Natural killer cell treated with Interleukin-12 subunit alpha and Interleukin-12 subunit beta and Interleukin-15 and Interleukin-18, amount 100 ng/mL, for 72 hours (primary cell): ENCODE measurements at regions not wholly inside any gene's neighbourhood (a gene's known extent, or its start where the extent isn't known, plus 50 kb on each side); places are given as distances from the start of the nearest gene placed in this dataset.
A peak's percentile ranks its signal among the peaks of the same experiment; 100 is the strongest.

Experiments used
- ATAC-seq, 2 donors: fragments of 150-1000 bp; cut with Tn5 transposase in 1 of 2; sonication (Bioruptor Pico), chemical (Tn5 transposase) in 1 of 2; 2 replicates each; pipeline ENCODE4 v1.10.0; 2021
- DNase-seq: peaks from one replicate; pipeline ENCODE4 v3.0.0; 2022; ENCODE audit warnings: low spot score
- H3K27ac Mint-ChIP-seq, 2 donors: 1 replicate in 1 of 2; 2 replicates in 1 of 2; pipeline ENCODE4 v1.8.0; 2022; ENCODE audit warnings: mixed read lengths in 2 of 2, mild to moderate bottlenecking in 1 of 2, moderate library complexity in 1 of 2
- H3K27me3 Mint-ChIP-seq, 2 donors: 1 replicate in 1 of 2; 2 replicates in 1 of 2; pipeline ENCODE4 v1.8.0; 2022; ENCODE audit warnings: mixed read lengths in 2 of 2
- H3K36me3 Mint-ChIP-seq: one replicate; pipeline ENCODE4 v1.8.0; 2022; ENCODE audit warnings: mixed read lengths
- H3K4me1 Mint-ChIP-seq, 2 donors: 1 replicate in 1 of 2; 2 replicates in 1 of 2; pipeline ENCODE4 v1.8.0; 2022; ENCODE audit warnings: low read depth in 2 of 2, mixed read lengths in 2 of 2, mild to moderate bottlenecking in 1 of 2
- H3K4me3 Mint-ChIP-seq: one replicate; pipeline ENCODE4 v1.8.0; 2022; ENCODE audit warnings: mixed read lengths
- H3K9me3 Mint-ChIP-seq: 2 replicates; pipeline ENCODE4 v1.8.0; 2022; ENCODE audit warnings: mixed read lengths

DNA sequence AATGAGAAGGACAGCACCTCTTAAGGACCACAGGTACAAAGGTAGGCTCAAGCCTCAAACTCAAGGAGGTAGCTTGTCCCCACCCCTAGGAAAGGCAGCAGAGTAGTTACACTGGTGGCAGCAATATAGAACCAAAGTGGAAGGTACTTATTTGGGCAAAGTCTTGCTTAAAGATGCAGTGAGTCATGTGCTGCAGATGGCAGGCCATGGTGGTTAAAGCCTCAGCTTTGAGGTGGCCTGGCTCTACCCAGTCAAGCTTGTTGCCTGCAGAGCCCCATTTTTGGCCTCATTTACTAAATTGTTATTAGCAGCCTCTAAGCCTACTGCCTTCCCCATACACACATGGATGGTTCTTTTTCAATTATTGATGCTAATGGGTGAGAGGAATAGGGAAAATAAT is 146.0 kb downstream of the ELOVL4 start:
- Mint-ChIP-seq H3K9me3 (no peaks in the 10 kb centered on the region), H3K4me3 (no peak overlapping the region), H3K27me3 (peaks cover 4 to 12% of the 10 kb centered on the region in 2 donors), H3K4me1 (peaks cover 3 to 5% of the 10 kb centered on the region in 2 donors), H3K36me3 (no peaks in the 10 kb centered on the region), H3K27ac (no peak overlapping the region)
- ATAC-seq: no peak
- no peak for DNase-seq

DNA sequence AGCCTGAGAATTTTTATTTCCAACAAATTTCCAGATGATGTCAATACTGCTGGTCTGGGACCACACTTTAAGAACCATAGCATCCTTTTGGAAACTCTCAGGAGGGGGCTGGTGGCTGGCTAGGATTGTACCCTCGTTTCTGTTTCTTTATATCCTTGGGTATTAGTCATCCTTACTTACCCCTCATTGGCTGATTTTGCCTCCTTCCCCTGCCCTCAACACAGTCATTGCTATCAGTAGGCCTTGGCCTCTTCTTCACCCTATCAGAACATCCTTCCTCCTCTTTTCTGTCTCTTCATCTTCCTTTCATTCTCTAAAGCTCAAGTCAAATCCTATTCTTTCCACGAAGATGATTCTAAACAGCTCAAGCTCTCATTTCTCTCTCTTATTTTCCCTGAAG is 148.5 kb downstream of the ELOVL4 start:
- ATAC-seq (no peak), DNase-seq (no peak)
- Mint-ChIP-seq H3K27ac (no peak overlapping the region), H3K9me3 (no peaks in the 10 kb centered on the region), H3K27me3 (peaks cover 0 to 9% of the 10 kb centered on the region in 2 donors), H3K4me3 (no peak overlapping the region), H3K36me3 (no peaks in the 10 kb centered on the region), H3K4me1 (no peaks in the 10 kb centered on the region)

DNA sequence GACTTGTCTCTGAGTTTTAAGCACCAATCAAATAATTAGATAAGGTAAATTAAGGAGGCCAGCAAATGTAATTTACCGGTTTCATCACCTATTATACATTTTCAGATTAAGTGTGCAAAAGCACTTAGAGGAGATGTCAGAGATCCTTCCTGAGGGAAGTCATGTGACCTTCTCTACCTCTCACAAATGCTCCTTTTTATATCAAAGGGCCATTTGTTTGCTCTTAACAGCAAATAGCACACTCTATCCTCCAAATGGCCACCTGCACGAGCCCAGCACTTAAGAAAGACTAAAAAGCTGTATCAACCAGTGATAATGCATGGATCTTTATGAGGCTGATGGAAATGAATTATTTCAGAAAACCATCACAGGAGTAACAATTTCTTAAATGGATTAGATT is 149.4 kb downstream of the ELOVL4 start:
- Mint-ChIP-seq H3K27ac (no peak overlapping the region), H3K4me1 (peaks cover 0 to 2% of the 10 kb centered on the region in 2 donors), H3K36me3 (no peaks in the 10 kb centered on the region), H3K9me3 (no peaks in the 10 kb centered on the region), H3K27me3 (peaks cover 0 to 9% of the 10 kb centered on the region in 2 donors), H3K4me3 (no peak overlapping the region)
- no peak for DNase-seq
- ATAC-seq: no peak

DNA sequence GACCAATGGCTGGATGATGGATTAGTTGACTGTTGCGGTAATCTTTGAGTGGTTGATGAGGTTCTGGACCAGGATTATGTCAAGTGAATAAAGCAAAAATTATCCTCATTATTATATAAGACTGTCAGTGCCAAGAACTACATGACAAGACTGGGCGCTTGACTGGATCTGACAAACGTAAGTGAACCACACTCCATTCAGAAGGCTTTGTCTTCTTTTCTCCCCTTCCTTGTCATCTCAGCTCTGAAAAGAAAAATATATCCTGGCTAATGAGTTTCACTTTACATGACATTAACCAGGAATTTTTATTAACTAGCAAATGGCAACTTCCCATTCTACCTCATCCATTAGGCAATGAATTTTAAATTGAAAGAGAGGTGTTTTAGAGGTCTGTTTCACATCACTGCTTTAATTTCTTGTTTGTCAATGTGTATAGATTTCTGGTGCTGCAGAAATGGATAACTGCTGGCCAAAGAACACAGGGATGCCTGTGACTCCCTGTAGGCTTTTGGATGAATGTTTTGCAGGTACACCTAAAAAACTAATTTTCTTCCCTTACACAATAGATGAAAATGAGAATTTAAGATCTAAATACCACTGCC is 150.1 kb downstream of the ELOVL4 start:
- peaks cover 0 to 9% of the 10 kb centered on the region in 2 donors for H3K27me3 Mint-ChIP-seq
- peaks cover 0 to 4% of the 10 kb centered on the region in 2 donors for H3K4me1 Mint-ChIP-seq
- H3K4me3 Mint-ChIP-seq: no peak overlapping the region
- DNase-seq (no peak), ATAC-seq (no peak)
- H3K27ac Mint-ChIP-seq: no peak overlapping the region
- H3K36me3 Mint-ChIP-seq: no peaks in the 10 kb centered on the region
- no peaks in the 10 kb centered on the region for H3K9me3 Mint-ChIP-seq

DNA sequence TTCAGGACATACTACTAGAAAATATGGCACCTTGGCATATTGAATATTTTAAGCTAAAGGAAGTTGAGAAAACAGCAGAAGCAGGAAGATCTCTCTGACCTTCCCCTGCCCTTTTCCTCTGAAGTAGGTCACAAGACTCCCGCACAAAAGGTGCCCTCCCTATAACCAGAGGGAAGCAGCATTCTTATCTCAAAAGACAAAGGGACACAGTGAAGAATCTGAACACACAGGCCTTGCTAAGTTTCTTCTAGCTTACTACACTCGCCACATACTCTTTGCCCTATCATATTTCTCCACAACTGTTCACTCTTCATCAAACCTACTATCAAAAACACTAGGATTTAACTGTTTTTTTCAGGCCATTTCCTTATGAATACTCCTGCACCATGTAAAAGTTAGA is 151.2 kb downstream of the ELOVL4 start:
- no peak for DNase-seq
- ATAC-seq: no peak
- no peak overlapping the region for H3K4me3 Mint-ChIP-seq
- H3K36me3 Mint-ChIP-seq: no peaks in the 10 kb centered on the region
- no peak overlapping the region for H3K27ac Mint-ChIP-seq
- no peaks in the 10 kb centered on the region for H3K9me3 Mint-ChIP-seq
- H3K4me1 Mint-ChIP-seq: peaks cover 0 to 4% of the 10 kb centered on the region in 2 donors
- peaks cover 0 to 9% of the 10 kb centered on the region in 2 donors for H3K27me3 Mint-ChIP-seq

DNA sequence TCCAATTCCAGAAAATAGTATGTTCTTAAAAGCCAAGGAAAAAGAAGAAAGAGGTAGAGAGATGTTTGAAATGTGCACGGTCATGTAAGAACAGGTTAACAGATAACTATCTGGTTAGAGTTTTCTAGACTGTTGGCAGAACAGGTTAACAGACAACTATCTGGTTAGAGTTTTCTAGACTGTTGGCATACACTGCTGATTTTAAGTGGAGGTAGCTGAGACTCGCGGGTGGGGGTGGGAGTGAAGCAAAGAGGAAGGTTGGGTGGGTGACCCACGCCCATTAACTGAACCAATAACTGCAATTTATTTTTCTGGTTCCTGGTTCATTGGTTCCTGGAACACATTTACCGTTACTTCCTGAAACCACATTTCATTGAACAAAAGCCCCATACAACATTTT is 157.5 kb downstream of the ELOVL4 start:
- DNase-seq: no peak
- ATAC-seq: no peak
- H3K27me3 Mint-ChIP-seq: peaks cover 9 to 15% of the 10 kb centered on the region in 2 donors
- H3K27ac Mint-ChIP-seq: no peak overlapping the region
- H3K4me3 Mint-ChIP-seq: no peak overlapping the region
- no peaks in the 10 kb centered on the region for H3K9me3 Mint-ChIP-seq
- peaks cover 0 to 4% of the 10 kb centered on the region in 2 donors for H3K4me1 Mint-ChIP-seq
- no peaks in the 10 kb centered on the region for H3K36me3 Mint-ChIP-seq

DNA sequence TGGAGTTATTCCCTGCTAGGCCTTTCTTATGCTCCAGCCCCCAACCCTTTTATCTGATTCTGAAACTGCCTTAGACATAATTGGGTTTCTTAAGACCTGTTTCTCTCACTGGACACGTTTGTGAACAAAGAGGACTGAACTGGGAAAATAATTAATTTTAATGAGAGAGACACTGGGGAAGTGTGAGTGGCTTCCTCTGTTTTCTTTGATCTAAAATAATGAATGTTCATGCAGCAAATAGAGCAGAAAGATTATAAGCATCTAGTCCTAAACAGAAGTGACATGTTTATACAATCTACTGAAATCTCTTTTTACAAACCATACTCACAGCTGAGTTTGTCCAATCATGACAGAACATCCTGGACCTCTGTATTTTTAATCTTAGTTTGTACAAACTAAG is 157.6 kb downstream of the SH3BGRL2 start:
- DNase-seq (no peak), ATAC-seq (no peak)
- no peaks in the 10 kb centered on the region for H3K36me3 Mint-ChIP-seq
- no peak overlapping the region for H3K27ac Mint-ChIP-seq
- H3K4me3 Mint-ChIP-seq: no peak overlapping the region
- H3K9me3 Mint-ChIP-seq: no peaks in the 10 kb centered on the region
- H3K4me1 Mint-ChIP-seq: peaks cover 0 to 4% of the 10 kb centered on the region in 2 donors
- H3K27me3 Mint-ChIP-seq: peaks cover 9 to 16% of the 10 kb centered on the region in 2 donors

DNA sequence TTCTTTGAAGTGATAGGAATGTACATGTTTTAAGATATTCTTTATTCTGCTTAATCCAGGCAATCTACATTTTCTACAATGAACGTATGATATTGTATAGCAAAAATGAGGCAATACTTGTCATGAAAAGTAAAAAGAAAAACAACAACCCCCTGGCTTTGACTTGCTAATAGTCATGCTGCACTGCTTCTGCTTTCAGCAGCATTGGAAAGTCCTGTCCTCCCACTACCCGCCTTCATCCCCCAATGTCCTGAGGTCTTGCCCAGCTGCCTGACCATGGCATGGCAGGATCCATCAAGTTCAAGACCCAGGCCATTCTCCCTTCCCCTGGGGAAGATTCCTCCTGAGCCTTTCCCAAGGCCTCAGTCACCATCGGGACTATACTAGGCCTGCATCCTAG is 156.5 kb downstream of the SH3BGRL2 start:
- ATAC-seq (no peak), DNase-seq (no peak)
- peaks cover 9 to 16% of the 10 kb centered on the region in 2 donors for H3K27me3 Mint-ChIP-seq
- H3K9me3 Mint-ChIP-seq: no peaks in the 10 kb centered on the region
- H3K4me1 Mint-ChIP-seq: no peaks in the 10 kb centered on the region
- H3K27ac Mint-ChIP-seq: no peak overlapping the region
- no peaks in the 10 kb centered on the region for H3K36me3 Mint-ChIP-seq
- no peak overlapping the region for H3K4me3 Mint-ChIP-seq

DNA sequence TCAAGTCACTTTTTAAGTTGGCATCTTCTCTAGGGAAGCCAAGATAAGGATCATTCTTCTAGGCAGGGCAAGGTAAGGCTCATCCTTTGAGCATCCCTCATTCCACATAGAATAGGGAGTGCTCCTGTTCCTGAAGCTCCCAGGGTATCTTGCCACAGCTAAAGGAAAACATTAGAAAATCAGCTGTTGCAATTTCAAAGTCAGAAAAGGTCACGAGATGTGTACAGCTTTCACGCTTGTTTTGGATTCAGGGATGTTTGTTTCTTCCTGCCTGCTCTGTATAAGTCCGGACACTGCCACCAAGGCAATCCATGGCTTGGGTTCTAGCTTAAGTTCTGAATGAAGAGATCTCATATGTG is 153.2 kb downstream of the SH3BGRL2 start:
- DNase-seq (no peak), ATAC-seq (no peak)
- no peaks in the 10 kb centered on the region for H3K36me3 Mint-ChIP-seq
- H3K27ac Mint-ChIP-seq: no peak overlapping the region
- H3K9me3 Mint-ChIP-seq: no peaks in the 10 kb centered on the region
- H3K4me1 Mint-ChIP-seq: no peaks in the 10 kb centered on the region
- H3K4me3 Mint-ChIP-seq: no peak overlapping the region
- peaks cover 9 to 13% of the 10 kb centered on the region in 2 donors for H3K27me3 Mint-ChIP-seq

DNA sequence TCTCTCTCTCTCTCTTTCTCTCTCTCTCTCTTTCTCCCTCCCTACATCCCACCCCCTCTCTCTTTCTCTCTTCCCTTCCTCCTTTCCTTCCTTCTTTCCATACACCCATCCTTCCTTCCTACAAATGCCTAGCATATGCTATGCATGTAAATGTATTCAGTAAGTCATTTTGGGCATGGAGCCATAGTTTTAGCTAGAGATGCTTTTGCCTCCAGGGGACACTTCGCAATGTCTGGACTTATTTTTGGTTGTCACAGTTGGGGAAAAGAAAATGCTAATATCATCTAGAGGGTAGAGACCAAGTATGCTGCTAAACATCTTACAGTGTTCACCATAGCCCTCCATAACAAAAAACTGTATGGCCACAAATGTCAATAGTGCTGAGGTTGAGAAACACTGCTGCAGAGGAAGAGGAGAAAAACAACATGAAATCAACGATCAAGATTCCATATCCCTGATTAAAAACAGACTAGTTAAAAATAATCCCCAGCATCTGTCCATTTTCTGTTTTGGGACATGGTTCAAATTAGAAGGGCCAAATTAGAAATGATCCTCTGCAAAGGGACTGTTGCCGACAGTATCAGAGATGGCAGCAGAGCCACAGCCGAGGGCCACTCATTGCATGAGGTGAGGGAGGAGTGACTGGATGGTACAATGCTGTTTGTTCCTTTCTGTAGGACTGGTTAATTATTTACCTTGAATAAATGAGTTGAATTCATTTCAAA is 152.7 kb downstream of the SH3BGRL2 start:
- ATAC-seq (no peak), DNase-seq (no peak)
- Mint-ChIP-seq H3K36me3 (no peaks in the 10 kb centered on the region), H3K4me3 (no peak overlapping the region), H3K4me1 (no peaks in the 10 kb centered on the region), H3K9me3 (no peaks in the 10 kb centered on the region), H3K27ac (no peak overlapping the region), H3K27me3 (peaks cover 9 to 13% of the 10 kb centered on the region in 2 donors)

DNA sequence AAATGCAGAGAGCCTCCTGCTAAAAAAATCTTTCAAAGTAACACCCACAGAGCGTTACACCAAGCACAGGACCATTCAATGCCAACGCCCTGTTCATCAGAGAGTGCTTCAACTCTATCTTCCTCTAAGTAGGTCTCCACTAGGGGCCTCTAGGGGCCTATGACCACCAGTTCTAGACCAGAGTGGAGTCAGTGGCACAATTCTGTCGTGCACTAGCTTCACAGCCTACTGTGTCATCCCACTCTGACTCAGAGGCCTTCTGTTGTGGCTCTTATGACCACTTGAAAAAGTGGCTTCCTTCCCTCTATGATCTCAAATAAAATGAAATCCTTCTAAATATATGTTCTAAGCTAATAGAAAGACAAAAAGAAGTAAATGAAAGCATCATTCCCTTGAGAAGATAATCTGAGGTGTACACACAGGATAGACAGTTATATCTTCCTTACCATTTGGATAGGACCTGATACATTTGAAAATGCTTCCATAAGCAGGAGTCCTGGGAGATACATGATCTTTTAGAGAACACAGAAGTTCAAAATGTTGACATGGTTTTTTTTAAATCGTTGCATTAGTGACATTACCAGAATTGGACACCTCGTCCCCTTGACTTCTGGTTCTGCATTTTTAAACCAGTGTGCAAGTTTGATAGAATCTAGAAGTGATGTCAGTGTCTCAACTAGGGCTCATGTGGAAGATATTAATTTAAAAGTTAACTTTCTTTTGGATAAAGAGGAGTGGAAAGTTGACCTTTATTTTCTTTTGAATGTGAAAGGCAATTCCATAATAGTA is 151.9 kb downstream of the SH3BGRL2 start:
- ATAC-seq: peak in 1 of 2 donors; percentile 67
- no peak for DNase-seq
- peaks cover 9 to 13% of the 10 kb centered on the region in 2 donors for H3K27me3 Mint-ChIP-seq
- H3K27ac Mint-ChIP-seq: no peak overlapping the region
- H3K4me3 Mint-ChIP-seq: no peak overlapping the region
- H3K4me1 Mint-ChIP-seq: peaks cover under 1 to 1% of the 10 kb centered on the region in 2 donors
- H3K36me3 Mint-ChIP-seq: no peaks in the 10 kb centered on the region
- H3K9me3 Mint-ChIP-seq: no peaks in the 10 kb centered on the region

DNA sequence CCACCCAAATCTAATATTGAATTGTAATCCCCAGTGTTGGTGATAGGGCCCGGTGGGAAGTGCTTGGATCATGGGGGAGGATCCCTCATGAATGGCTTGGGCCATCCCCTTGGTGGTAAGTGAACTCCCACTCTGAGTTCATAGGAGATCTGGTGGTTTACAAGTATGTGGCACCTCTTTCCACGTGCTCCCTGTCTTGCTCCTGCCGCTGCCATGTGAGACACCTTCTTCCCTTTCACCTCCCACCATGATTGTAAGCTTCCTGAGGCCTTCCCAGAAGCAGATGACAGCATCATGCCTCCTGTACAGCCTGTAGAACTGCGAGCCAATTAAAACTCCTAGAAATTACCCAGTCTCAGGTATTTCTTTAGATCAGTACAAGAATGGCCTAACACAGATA is 150.8 kb downstream of the SH3BGRL2 start:
- Mint-ChIP-seq H3K4me3 (no peak overlapping the region), H3K36me3 (no peaks in the 10 kb centered on the region), H3K4me1 (peaks cover 7 to 9% of the 10 kb centered on the region in 2 donors), H3K9me3 (no peaks in the 10 kb centered on the region), H3K27ac (no peak overlapping the region), H3K27me3 (peaks cover 11% of the 10 kb centered on the region in 2 donors)
- no peak for ATAC-seq
- no peak for DNase-seq

DNA sequence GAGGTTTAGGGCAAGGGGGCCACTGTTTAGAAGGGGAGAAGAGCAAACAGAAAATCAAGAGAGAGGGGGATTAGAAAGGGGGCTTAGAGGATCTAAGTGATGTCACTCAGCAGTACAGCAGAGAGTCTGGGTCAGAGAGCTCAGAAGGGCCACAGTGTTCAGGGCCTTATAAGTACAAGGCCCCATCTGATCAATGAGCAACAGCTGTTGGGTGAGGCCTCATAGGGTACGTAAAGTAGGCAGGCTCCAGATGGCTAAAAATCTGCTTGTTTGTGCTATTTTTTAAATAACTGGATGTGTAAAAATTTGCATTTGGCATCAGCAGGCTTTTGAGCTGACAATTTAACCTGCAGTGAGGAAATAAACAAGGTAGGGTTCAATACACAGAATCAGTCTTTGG is 149.8 kb downstream of the SH3BGRL2 start:
- H3K27me3 Mint-ChIP-seq: peaks cover 15 to 20% of the 10 kb centered on the region in 2 donors
- DNase-seq (no peak), ATAC-seq (no peak)
- H3K4me3 Mint-ChIP-seq: no peak overlapping the region
- no peak overlapping the region for H3K27ac Mint-ChIP-seq
- no peaks in the 10 kb centered on the region for H3K9me3 Mint-ChIP-seq
- no peaks in the 10 kb centered on the region for H3K36me3 Mint-ChIP-seq
- H3K4me1 Mint-ChIP-seq: peaks cover 7 to 9% of the 10 kb centered on the region in 2 donors

DNA sequence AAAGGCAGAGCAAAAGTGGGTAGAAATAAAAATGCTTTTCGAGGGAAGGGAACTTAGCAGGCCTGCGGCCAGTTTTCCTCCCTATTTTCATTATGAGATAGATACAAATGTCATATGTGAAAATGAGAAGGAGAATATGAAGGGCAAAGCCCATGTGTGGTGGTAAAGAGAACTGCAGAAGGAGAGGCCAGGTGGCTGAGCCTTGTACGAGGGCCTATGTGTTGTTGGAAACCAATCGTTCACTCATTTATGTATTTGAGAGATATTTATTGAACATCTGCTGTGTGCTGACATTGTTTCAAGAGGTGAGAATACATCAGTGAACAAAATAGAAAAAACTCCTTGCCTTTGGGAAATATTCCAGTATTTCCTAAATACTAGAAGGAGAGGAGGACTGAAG is 147.7 kb downstream of the SH3BGRL2 start:
- Mint-ChIP-seq H3K36me3 (no peaks in the 10 kb centered on the region), H3K4me3 (no peak overlapping the region)
- no peak for ATAC-seq

More for the DNA sequence above, 147.7 kb downstream of the SH3BGRL2 start:
- Mint-ChIP-seq H3K27me3 (peaks cover 13 to 14% of the 10 kb centered on the region in 2 donors), H3K4me1 (peaks cover 7 to 9% of the 10 kb centered on the region in 2 donors), H3K9me3 (no peaks in the 10 kb centered on the region), H3K27ac (no peak overlapping the region)
- DNase-seq: no peak
